ENCODE measurements at regions not wholly inside any gene's neighbourhood (a gene's known extent, or its start where the extent isn't known, plus 50 kb on each side); places are given as distances from the start of the nearest gene placed in this dataset.

DNA sequence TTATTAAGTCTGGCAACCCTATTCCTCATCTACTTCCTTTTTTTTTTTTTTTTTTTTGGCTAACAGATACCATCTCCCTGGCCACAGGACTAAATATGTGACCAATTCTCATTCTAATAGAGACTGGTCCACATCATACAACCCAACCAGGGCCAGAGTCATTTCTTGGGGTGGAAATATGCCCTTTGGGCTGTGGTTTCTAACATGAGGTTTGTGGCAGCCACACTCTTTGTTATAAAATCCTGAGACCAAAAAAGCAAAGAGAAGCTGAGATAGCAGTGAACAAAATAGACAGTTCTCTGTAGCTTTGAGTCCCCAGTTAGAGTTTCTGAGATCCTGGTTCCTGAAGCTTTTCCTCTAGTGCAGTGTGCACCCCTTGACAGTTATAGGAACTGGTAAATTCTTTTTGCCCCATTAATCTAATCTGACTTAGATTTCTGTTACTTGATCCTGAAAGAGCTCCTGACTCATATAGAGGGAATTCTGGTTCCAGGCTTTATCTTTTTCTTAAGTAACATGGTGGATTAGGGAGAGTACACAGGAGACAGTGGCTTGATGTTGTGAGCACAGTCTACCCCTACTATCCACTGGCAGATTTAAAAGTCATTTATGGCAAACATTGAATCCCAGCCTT, 86.8 kb downstream of the MAIP1 start:
- no peak overlapping the region for H3K4me3 ChIP-seq (ENCODE audit: low read depth, low read length)

DNA sequence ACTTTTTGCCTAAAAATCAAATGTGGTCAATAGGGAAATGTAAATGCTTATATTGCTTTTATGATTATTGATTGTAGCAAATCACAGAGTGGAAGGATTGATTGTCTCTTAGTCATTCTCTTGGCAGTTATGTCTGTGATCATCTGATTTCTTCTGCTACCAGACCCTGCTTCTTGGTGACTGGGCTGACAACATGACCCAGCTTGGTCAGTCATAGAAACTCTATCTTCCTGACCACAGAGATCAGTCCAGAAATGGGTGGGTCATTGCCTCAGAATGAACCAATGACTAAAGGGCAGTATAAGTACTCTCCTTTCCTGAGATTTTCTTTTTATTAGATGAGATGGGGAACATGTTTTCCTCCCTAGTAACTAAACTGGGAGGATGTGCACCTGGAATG, 87.6 kb downstream of the MAIP1 start:
- no peak overlapping the region for H3K4me3 ChIP-seq (ENCODE audit: low read depth, low read length)
- TF ChIP-seq, protein P1, sequence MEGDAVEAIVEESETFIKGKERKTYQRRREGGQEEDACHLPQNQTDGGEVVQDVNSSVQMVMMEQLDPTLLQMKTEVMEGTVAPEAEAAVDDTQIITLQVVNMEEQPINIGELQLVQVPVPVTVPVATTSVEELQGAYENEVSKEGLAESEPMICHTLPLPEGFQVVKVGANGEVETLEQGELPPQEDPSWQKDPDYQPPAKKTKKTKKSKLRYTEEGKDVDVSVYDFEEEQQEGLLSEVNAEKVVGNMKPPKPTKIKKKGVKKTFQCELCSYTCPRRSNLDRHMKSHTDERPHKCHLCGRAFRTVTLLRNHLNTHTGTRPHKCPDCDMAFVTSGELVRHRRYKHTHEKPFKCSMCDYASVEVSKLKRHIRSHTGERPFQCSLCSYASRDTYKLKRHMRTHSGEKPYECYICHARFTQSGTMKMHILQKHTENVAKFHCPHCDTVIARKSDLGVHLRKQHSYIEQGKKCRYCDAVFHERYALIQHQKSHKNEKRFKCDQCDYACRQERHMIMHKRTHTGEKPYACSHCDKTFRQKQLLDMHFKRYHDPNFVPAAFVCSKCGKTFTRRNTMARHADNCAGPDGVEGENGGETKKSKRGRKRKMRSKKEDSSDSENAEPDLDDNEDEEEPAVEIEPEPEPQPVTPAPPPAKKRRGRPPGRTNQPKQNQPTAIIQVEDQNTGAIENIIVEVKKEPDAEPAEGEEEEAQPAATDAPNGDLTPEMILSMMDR (IDR thresholded peaks at IDR 0.05; ENCODE audit: borderline replicate concordance, insufficient read depth, low read depth, low read length), result no peak

More for the DNA sequence above, 86.8 kb downstream of the MAIP1 start:
- TF ChIP-seq, protein P1 (IDR thresholded peaks at IDR 0.05; ENCODE audit: borderline replicate concordance, insufficient read depth, low read depth, low read length), result no peak

DNA sequence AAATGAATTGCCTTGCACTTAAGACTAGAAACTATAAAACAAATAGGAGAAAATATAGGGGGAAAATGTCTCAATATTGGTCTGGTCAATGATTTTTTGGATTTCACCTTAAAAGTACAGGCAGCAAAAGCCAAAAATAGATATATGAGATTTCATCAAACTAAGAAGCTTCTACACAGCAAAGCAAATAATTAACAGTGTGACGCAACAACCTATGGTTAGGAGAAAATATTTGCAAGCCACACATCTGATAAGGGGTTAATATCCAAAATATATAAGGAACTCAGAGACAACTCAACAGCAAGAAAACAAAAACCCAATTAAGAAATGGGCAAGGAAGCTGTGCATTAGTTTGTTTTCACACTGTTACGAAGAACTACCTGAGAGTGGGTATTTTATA, 89.1 kb downstream of the MAIP1 start:
- TF ChIP-seq, protein P1 (IDR thresholded peaks at IDR 0.05; ENCODE audit: borderline replicate concordance, insufficient read depth, low read depth, low read length), result no peak
- H3K4me3 ChIP-seq (ENCODE audit: low read depth, low read length), result no peak overlapping the region

DNA sequence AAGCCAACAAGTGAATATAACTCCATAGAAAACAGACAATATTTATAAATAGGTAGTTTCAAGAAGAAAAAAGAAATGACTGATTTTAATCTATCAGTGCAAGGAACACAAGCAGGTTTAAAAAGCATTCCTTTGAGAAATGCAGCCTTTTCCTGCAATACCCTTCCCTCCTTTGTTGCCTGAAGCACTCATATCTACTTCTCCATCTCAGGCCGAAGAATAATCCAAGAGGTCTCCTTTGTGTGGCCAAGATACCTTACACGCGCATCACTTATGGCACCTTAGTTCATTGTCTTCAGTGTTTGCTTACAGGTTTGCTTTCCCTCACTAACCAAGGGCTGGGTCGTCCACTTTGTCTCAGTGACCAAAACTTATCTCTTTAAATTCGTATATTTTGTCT, 93.0 kb downstream of the MAIP1 start:
- no peak overlapping the region for H3K4me3 ChIP-seq (ENCODE audit: low read depth, low read length)
- TF ChIP-seq, protein P1 (IDR thresholded peaks at IDR 0.05; ENCODE audit: borderline replicate concordance, insufficient read depth, low read depth, low read length), result no peak

DNA sequence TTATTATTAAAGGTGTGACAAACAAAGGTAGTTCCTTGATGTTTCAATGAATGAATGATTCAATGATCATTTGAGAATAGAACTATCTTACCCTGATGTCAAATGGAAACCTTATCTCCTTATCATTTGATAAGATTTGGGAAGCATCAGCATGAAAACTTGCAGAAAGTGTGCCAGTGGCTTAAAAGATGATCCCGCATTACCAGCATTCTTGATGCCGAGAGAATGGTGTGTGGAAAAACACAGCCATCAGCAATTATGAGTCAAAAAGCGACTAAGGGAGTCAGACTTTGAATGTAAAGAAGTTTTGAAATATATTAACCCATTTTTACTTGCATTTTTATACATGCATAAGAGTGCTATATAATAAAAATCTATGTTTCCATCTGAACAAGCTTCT, 93.7 kb downstream of the MAIP1 start:
- no peak overlapping the region for H3K4me3 ChIP-seq (ENCODE audit: low read depth, low read length)
- TF ChIP-seq, protein P1 (IDR thresholded peaks at IDR 0.05; ENCODE audit: borderline replicate concordance, insufficient read depth, low read depth, low read length), result no peak

DNA sequence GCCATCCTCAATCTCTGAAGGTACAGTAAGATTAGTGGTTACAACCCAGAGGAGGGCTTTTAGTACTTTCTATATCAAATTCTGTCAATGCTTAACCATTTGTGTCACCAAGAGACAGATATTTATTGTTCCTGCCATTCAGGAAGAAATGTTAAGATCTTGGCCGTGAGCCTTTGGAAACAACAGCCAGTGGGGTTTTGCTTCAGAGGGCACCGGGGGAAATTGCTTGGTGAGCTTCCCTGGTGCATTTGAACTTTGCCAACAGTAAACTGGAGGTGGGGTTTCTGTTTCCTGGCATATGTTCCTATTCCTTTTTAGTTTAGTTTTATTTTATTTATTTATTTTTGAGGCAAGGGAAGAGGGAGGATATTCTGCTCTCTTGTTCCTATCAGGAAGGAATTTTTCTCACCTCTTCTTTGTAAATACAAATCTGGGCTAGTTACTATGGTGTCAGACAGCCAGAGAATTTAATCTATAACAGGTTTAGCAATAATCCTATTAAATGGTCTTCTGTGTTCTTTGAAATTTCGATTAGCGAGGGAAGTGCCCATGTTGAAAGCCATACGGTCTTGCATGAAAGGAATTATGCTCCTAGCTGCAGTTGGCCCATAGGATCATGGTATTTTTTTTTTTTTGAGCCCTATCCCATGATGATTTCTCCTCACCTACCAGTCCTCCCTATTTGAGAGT, 95.7 kb downstream of the MAIP1 start:
- TF ChIP-seq, protein P1 (IDR thresholded peaks at IDR 0.05; ENCODE audit: borderline replicate concordance, insufficient read depth, low read depth, low read length), result no peak

DNA sequence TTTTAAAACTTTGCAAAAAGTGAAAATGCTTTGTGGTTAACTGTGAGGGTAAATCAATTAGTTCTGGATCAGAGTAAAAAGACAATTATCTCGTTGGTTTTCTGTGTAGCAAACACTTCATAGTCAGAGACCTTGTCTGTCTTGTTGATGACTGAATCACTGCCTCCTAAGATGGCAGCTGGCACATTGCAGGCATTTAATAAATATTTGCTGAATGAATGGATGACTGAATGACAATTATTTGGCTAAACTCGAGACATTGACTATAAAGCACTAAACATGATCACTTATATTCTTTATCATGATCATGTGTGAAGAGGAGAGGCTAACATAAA, 96.2 kb downstream of the MAIP1 start:
- H3K4me3 ChIP-seq (ENCODE audit: low read depth, low read length), result no peak overlapping the region
- TF ChIP-seq, protein P1 (IDR thresholded peaks at IDR 0.05; ENCODE audit: borderline replicate concordance, insufficient read depth, low read depth, low read length), result no peak

More for the DNA sequence above, 95.7 kb downstream of the MAIP1 start:
- H3K4me3 ChIP-seq (ENCODE audit: low read depth, low read length), result no peak overlapping the region
